GM20431 (cell line): ENCODE measurements at regions not wholly inside any gene's neighbourhood (a gene's known extent, or its start where the extent isn't known, plus 50 kb on each side); places are given as distances from the start of the nearest gene placed in this dataset.
"Not testable (repeated sequence)": the region's sequence is repeated elsewhere in the genome, so short reads cannot be mapped to it uniquely, and the experiment has no call there.

Experiments used
- in situ Hi-C: fragments of 300-500 bp; cut with MseI, MboI; formaldehyde crosslinking; loops from one replicate; pipeline ENCODE4 v1.15.0; 2020; ENCODE audit warnings: low sequenced_read_pairs; ENCODE audit not compliant: unreplicated experiment

DNA sequence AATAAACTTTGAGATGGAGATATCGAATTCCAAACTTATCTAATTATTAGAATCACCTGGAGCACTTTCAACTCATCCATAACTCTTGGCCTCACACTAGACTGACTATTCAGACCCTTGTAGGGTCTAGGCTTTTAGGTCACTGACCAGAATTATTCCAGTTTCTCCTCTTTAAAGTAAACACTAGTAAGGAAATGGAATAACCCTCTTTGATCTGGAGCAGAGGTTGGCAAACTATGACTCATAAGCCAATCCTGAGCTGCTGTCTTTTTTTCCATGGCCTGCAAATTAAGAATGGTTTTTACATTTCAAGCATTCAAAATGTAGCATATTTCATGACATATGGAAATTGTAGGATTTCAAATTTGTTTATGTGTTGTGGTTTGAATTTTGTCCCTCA, 1601.9 kb downstream of the REEP3 start:
- in situ Hi-C loops = no loop called here

DNA sequence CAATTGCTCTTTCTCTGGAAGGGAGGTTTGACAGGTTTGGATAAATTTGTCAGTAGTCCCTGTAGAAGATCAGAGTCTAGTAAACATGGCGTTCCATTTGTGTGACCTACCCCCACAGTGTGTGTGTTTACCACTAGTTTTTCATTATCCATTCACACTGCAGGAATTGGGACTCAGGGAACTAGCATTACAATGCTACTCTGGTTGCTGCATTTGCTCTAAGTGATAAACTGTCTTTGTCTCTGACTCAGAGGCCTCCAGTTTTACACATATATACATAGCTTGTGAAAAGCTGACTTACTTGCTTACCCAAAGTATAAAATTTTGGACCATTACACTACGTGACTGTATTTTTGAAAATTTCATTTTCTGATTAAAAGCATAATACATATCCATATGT, 1604.0 kb downstream of the REEP3 start:
- in situ Hi-C loops = no loop called here

DNA sequence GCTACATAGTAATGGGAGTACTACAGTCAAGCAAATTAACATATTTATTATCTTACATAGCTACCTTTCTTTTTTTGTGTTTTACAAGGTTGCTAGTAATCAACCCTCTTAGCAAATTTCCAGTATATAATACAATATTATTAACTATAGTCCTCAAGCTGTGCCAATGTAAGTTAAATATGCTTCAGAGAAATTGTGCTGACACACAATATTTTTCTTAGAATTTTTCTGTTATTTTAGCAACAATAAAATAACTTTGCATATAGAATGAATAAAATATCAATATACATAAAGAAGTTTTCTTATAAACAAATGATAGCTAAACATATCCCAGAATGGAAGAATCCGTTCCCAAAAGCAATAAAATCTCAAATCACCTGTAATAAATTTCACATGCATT, 1605.1 kb downstream of the REEP3 start:
- in situ Hi-C loops = no loop called here

DNA sequence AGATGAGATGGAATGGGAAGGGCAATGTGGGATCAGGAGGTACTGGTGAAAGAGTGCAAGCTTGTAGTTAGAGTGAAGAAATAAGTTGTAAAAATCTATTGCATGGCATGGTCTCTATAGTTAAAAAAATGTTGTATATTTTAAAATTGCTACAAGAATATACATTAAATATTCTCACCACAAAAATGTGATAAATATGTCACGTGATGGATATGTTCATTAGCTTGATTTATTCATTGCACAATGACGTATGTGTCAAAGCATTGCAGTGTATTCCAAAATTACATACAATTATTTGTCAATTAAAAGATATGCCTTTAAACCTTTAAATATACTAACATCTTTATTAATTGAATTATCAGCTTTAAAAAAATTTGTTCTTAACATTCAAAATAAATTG, 1607.1 kb downstream of the REEP3 start:
- in situ Hi-C loops = no loop called here

DNA sequence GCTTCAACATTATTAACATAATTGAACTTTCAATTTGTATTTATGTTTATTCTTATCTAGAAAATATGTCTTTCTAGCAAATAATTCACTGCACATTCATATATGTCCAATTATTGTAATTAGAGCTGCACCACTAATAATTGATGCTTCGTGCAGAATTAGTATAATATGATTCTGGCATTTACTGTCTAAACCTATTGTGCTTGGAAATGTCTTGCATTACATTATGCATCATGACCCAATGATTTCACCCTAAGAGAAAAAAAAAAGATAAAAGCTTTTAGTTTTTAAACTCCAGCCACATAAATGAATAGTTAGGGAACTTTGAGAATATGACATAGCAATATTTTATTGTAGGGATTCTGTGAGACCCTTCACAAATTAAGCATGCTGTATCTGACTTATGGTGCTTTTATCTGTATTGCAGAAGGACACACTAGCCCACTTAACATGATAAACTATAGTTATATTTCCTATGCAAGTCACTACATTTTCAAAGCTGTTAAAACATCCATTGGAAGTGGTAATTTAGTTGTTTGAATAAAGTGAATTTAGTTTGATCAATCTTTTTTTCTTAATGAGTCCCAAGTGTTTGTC, 1609.1 kb downstream of the REEP3 start:
- in situ Hi-C loops = no loop called here

DNA sequence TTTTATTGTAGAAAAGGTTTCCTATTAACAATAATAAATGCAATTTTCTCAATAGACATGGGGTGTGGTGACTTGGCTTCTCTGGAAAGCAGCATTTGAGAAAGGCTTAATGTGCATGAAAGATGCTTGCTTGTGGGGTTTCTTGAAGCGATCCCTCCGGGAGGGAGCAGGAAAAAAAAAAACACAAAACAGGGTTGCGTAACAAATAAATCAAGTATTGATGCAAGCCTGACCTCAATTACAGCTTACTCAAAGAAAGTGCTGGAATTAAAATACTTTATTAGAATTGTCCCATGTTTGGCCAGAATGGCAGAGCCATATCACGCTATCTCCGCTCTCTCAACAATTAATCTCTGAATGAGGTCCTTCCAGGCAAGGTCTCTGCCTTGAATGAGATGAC, 1612.5 kb downstream of the REEP3 start:
- in situ Hi-C loops = no loop called here

DNA sequence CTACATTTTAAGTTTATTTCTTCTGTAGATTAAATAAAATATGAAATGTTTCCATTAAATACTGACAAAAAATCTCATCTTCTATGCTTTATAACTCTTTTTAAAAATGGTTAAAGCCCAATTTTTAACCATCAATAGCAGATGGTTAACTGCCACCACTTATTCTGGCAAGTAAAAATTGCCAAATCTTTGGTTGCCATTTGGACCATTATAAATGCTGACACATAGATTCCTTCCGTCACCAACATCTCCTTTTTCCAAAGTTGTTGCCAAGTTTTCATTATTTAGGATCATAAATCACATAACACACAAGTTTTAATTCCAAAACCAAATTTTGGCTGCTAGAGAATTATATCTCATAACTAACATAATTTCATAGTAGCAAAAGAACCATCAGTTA, 1614.3 kb downstream of the REEP3 start:
- in situ Hi-C loops = no loop called here

DNA sequence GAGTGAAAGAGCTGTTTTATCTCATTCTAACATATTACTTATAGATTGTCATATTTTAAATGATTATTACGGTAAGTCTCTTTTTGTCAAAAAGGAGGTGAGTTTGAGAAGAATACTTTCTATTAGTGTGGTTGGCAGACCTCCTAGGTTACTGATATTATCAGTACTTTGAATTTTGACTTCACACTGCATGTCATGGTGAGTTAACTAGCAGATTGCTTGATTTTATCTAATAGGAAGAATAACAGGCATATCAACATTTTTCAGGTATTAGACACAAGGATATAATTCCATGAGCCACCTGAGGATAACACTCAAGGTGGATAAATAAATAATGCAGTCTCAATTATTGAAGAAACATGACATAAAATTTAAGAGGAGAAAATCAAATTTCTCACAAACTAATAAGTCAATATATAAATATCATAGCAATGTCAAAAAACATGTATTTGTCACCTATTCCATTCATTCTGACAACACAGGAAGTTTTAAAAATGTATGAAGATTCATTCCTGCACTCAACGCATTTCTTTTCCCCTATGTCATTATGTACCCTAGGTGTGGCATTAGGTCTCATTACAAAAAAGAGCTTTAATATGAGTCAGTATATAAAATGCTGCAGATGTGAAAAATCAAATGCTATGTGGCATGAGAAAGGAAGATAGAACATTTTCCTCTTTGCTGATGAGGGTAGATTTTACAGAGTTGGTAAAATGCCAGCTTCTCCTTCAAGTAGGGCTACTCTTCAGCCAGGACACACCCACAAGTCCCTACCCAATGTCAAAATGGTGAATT, 1621.6 kb downstream of the REEP3 start:
- in situ Hi-C loops = no loop called here

DNA sequence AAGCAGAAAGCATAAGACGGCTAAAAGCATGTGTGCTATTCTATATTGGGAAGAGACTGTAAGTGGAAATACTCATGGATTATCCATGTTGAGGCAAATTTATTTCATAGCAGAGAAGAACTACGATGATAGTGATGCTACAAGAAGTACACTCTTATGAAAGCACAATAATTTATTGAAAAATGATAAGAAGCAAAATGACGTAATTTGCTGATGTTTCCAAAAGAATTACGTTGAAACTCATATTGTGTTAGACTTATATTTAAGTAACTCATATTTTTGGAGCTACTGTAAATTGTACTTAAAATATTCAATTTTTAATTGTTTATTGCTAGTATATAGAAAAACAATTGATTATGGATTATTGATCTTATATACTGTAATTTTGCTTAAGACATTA, 1622.5 kb downstream of the REEP3 start:
- in situ Hi-C loops = no loop called here

DNA sequence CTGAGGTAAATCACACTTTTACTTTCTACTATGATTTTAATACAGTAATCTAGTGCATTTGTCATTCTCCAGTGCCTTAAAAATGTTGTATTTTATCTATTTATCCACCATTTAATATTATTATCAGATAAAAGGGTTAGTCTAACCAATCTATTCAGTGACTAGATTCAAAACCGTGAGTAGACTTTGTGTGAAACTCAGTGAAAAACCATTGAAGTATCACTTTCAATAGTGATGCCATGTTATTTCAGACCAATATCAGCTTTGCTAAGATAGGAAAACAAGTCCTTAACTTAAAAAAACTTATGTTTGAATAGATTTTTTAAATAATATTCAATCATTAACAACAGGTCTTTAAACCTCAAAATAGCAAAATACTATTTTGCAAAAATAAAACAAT, 1628.7 kb downstream of the REEP3 start:
- in situ Hi-C loops = no loop called here

DNA sequence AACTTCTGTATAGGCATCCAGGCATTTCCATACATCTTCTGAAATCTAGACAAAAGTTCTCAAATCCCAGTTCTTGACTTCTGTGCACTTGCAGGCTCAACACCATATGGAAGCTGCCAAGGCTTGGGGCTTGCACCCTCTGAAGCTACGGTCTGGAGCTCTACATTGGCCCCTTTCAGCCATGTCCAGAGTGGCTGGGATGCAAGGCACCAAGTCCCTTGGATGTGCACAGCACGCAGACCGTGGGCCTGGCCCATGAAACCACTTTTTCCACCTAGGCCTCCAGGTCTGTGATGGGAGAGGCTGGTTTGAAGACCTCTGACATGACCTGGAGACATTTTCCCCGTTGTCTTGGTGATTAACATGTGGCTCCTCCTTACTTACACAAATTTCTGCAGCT, 1645.1 kb downstream of the REEP3 start:
- in situ Hi-C loops = no loop called here

DNA sequence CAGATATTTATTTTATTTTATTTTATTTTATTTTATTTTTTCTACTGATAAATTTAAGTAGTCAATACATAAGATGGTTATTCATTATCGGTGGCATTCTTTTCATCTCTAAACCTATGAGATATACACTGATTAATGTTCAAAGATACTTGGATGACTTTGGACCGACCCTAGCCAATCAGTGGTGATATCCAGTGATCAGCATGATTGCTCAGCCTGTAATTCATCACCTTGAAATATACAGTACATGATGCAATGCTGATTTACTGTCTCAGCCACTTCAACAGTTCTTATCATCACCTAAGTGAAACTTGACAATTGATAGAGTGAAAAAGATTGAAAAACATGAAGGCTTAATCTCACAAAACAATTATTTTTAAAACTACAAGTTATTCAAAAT, 1651.0 kb downstream of the REEP3 start:
- in situ Hi-C loops = no loop called here

DNA sequence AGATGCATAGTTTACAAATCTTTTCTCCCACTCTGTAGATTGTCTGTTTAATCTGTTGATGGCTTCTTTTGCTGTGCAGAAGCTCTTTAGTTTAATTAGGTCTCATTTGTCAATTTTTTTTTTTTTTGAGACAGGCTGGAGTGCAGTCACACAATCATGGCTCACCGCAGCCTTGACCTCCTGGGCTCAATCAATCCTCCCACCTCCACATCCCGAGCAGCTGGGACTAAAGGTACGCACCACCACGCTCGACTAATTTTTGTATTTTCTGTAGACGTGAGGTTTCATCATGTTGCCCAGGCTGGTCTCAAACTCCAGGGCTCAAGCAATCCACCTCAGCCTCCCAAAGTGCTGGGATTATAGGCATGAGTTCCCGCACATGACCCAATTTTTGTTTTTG, 1655.8 kb downstream of the REEP3 start:
- in situ Hi-C loops = no loop called here

DNA sequence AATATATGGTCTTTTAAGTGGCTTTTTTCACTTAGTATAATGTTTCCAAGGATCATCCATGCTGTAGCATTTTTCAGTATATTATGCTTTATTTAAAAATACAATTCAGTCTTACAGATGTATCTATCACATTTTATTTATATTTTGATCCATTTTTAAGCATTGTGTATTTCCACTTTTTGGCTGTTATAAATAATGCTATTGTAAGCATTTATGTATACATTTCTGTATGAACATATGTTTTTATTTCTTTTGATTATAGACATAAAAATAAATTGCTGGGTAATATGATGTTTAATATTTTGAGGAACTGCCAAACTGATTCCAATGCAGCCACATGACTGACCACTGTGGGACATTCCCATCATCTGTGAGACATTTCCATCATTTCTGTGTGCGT, 1662.0 kb downstream of the REEP3 start:
- in situ Hi-C loops = no loop called here

DNA sequence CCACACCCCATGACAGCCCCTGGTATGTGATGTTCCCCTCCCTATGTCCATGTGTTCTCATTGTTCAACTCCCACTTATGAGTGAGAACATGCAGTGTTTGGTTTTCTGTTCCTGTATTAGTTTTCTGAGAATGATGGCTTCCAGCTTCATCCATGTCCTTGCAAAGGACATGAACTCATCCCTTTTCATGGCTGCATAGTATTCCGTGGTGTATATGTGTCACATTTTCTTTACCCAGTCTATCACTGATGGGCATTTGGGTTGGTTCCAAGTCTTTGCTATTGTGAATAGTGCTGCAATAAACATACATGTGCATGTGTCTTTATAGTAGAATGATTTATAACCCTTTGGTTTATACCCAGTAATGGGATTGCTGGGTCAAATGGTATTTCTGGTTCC, 1665.5 kb downstream of the REEP3 start:
- in situ Hi-C loops = not testable (repeated sequence)

DNA sequence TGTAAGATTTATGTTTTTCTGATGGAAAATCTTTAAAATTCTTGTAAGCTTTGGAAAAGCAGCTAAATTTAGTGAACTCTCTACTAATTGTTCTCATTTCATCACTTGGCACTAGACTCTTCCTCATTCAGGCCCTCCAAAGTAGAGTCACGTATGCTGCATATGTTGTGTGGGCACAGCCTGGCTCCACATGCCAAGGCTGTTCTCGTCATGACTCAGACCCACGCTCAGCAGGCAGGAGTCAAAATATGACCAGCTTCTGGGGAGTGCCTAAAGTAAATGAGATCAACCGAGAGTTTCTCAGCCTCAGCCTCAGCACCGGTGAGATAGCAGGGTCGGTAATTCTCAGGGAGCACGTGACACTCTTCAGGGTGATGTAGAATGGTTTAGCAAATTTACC, 1672.9 kb downstream of the REEP3 start:
- in situ Hi-C loops = no loop called here

DNA sequence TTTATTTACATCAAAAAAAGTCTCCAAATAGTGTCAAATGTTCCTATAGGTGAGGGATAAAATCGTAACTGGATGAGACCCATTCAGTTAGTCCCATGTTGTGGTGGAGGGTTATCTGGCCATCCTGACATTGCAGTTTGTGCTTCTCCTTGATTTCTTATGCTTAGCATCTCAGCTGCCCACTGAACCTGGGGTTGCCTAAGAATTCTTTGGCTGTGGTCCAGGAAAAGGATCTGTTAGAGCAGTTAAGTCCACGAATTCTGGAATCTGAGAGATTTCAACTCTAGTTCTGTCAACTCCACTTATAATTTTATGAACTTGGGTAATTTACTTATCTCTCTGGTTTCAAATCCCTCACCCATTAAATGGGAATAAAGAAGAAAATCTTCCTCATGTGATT, 1673.4 kb downstream of the REEP3 start:
- in situ Hi-C loops = no loop called here

DNA sequence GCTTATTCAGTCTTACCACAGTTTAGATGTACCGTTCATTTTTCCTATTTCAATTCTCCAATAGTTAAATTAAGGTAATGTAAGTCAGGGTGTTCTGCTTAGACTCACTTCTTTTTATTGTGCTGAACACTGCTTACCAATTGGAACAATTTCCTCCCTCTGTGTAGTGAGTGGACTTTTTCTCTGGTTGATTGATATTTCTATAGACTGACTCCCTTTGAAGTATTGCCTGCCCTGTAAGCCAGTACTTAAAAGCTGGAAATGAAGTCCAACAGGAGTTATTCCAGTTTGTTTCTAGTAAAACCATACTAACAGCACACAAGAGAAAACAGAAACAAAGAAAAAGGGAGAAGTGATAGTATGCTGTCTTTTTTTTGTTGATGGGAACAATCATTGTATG, 1674.9 kb downstream of the REEP3 start:
- in situ Hi-C loops = no loop called here

DNA sequence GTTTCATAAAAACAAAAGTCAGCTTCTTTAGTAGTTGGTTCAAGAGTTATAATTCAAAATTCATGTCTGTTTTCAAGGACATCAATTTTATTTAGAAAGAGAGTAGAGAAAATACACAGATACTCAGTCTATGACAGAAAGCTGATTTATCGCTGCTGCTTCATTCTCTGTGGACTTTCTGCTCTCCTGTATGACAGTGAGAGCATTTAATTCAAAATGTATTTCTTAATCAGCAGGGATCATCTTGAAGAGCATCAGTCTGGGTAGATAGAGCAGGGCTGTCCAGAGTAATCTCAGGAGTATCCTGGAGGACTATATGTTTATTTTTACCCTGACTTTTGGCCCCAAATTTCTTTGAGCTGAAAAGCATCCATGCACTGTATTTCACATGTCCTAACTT, 1676.7 kb downstream of the REEP3 start:
- in situ Hi-C loops = no loop called here

DNA sequence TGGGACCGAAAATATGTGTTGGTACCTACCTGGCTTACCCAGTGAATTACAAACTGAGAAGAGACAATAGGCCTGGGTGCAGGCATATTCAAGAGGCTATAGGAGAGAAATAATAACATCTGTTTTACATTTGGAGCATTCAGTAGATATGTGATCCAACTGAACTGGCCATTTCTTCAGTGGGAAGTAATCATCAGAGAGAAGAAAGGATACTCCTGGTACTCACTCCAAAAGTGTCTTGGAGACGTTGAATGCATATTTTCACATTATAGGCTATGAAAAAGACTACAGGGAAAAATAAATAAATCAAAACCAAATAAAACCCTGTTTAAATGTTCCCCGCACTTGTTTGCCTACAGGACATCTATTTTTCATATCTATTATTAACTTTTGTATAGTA, 1680.3 kb downstream of the REEP3 start:
- in situ Hi-C loops = no loop called here

DNA sequence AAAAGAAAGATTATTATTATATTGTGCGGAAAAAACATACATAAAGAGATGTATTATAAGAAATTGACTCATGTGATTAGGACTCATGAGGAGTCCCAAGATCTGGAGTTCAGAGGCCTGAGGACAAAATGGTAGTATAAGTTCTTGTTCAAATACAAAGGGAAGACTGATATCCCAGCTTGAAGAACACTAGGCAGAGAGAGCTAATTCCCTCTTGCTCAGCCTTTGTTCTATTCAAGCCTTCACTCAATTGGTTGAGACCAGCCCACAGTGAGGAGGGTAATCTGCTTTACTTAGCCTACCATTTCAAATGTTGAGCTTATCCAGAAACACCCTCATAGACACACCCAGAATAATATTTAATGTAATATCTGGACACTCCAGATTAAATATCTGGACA, 1683.8 kb downstream of the REEP3 start:
- in situ Hi-C loops = no loop called here

DNA sequence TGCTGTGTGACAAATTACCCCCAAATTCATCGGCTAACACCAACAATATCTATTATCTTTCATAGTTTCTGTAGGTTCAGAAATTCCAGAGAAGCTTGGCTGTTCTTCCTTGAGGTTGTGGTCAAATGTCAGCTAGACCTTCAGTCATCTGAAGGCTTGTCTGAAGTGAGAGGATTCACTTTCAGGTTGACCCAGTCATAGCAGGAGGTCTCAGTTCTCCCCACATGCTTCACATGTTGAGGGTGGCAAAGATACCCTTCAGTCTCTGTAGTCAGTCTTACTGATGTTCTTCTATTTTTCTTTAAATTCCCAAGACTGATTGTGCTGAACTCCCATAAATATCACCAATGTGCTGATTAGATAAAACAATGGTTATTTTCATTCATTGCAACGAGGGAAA, 1692.0 kb downstream of the REEP3 start:
- in situ Hi-C loops = no loop called here
